GM21619 (cell line): ENCODE measurements at regions not wholly inside any gene's neighbourhood (a gene's known extent, or its start where the extent isn't known, plus 50 kb on each side); places are given as distances from the start of the nearest gene placed in this dataset.

Experiments used
- ATAC-seq: cut with Tn5 transposase; IDR thresholded peaks from one replicate; pipeline ENCODE4 v1.9.1; 2021; ENCODE audit not compliant: unreplicated experiment

DNA sequence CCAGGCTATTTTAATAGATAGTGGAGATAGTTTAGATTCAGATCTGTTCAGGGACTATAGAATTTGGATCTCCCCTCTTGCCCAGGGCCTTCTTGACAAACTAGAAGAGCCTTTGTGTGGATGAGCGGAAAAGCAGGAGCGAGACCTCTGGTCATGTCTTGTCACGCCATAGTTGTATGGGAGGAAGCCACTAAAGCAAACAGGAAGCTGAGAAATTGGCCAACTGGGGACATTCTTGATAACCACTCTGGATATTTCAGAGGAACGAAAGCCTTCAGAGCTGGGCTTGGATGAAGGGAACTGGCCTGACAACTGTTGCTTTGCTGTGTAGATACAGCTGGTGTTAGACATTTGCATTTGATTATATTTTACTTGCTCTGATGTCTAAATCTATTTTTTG is 54.1 kb upstream of the EXOC2 start:
- no peak for ATAC-seq

DNA sequence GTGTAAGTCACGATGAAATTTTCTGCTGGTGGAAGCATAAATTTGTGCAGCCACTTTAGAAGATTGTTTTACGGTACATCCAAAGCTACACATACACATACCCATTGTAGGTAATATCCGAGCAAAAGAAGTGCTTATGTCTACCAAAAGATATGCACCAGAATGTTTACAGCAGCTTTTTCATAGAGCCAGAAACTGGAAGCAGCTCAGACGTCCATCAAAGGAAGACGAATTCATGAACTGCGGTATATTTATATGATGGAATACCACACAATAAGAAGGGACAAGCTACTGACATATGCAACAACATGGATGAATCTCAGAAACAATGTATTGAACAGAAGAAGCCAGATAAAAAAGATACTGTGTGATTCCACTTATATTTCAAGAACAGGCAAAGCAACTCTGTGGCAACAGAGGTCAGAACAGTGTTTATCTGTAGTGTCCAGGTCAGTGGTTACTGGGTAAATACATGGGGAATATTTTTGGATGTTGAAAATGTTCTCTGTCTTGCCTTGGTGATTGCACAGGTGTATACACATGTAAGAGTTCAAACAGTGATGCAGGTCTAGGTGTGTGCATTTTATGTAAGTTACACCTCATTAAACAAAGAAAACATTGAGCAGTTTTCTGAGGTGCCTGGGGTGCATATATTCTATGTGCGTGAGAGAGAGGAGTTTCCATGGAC is 51.9 kb upstream of the EXOC2 start:
- no peak for ATAC-seq

DNA sequence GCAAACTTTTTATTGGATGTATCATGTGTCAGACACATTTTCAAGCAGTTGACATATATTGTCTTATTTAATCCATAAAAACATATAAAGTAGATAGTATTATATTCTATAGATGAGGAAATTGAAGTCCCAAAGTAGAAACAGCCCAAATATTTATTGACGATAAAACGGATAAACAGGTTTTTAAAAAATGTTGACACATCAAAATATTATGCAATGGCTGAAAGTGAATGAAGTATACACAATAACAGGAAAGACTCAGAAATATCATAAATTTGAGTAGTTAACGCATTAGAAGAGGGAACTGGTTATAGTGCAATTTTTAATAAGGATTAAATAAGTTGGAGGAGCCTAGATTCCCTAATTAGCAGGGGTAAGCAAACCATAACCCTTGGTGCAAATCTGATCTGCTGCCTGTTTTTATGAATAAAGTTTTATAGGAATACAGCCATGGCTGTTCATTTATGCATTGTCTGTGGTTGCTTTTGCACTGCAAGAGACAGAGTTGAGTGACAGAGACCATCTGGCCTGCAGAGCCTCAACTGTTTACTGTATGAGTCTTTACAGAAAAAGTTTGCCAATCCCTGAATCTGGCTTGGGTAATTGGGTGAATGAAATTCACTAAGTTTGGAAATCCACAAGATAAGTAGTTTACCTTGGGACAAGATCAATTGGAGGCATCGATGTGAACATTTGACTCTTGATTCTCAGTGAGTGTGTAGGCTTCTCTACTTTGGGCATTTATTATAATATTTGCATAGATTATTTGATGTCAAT is 50.6 kb upstream of the EXOC2 start:
- ATAC-seq: no peak
